DOHH2 (cell line): ENCODE measurements at regions not wholly inside any gene's neighbourhood (a gene's known extent, or its start where the extent isn't known, plus 50 kb on each side); places are given as distances from the start of the nearest gene placed in this dataset.

Experiments
- EZH2phosphoT487 ChIP-seq: fragments of 200-600 bp; sonication (generic); IDR thresholded peaks from 2 replicates; pipeline ENCODE4 v1.6.1; 2017; ENCODE audit warnings: borderline replicate concordance, mild to moderate bottlenecking, antibody characterized with exemption, low read length, moderate library complexity, mixed read lengths
- TF ChIP-seq, protein P1 (sequence below): fragments of 200-600 bp; sonication (generic); IDR thresholded peaks from one replicate; pipeline ENCODE4 v1.5.1; 2014; ENCODE audit warnings: antibody characterized with exemption, mild to moderate bottlenecking, low read depth, low read length; ENCODE audit not compliant: poor library complexity, severe bottlenecking

DNA sequence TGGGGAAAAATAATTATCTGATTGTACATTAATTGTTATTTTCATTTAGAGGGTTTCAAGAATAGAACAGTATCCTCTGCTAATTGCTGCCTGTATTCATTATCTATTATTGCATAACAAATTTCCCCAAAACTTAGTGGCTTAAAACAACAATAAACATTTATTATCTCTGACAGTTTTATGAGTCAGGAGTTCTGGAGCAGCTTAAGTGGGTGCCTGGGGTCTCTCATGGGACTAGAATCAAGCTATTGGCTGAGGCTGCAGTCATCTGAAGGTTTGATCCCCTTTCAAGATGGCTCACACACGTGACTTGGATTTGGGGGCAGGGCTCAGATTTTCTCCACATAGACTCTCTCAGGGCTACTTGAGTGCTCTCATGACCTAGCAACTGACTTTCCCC is 98.1 kb upstream of the JADE1 start:
- TF ChIP-seq, protein P1, sequence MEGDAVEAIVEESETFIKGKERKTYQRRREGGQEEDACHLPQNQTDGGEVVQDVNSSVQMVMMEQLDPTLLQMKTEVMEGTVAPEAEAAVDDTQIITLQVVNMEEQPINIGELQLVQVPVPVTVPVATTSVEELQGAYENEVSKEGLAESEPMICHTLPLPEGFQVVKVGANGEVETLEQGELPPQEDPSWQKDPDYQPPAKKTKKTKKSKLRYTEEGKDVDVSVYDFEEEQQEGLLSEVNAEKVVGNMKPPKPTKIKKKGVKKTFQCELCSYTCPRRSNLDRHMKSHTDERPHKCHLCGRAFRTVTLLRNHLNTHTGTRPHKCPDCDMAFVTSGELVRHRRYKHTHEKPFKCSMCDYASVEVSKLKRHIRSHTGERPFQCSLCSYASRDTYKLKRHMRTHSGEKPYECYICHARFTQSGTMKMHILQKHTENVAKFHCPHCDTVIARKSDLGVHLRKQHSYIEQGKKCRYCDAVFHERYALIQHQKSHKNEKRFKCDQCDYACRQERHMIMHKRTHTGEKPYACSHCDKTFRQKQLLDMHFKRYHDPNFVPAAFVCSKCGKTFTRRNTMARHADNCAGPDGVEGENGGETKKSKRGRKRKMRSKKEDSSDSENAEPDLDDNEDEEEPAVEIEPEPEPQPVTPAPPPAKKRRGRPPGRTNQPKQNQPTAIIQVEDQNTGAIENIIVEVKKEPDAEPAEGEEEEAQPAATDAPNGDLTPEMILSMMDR, result no peak
- no peak for TF ChIP-seq EZH2phosphoT487
